Prostate gland (tissue), 2 donors: ENCODE measurements at regions not wholly inside any gene's neighbourhood (a gene's known extent, or its start where the extent isn't known, plus 50 kb on each side); places are given as distances from the start of the nearest gene placed in this dataset.
"Not testable (repeated sequence)": the region's sequence is repeated elsewhere in the genome, so short reads cannot be mapped to it uniquely, and the experiment has no call there.

Source experiments
- POLR2A ChIP-seq: fragments of 450-650 bp; IDR thresholded peaks from one replicate; pipeline ENCODE4 v1.6.1; 2016; ENCODE audit warnings: antibody characterized with exemption, mild to moderate bottlenecking
- TF ChIP-seq, protein P1 (sequence below), 4 experiments: fragments of 200-600 bp in 2 of 4; fragments of 450-650 bp in 2 of 4; sonication (generic) in 2 of 4; IDR thresholded peaks; 1 replicate in 3 of 4; 2 replicates in 1 of 4; pipeline ENCODE4 v1.5.1; 2016 to 2019; ENCODE audit warnings: antibody characterized with exemption in 4 of 4, mild to moderate bottlenecking in 2 of 4, moderate library complexity in 2 of 4

DNA sequence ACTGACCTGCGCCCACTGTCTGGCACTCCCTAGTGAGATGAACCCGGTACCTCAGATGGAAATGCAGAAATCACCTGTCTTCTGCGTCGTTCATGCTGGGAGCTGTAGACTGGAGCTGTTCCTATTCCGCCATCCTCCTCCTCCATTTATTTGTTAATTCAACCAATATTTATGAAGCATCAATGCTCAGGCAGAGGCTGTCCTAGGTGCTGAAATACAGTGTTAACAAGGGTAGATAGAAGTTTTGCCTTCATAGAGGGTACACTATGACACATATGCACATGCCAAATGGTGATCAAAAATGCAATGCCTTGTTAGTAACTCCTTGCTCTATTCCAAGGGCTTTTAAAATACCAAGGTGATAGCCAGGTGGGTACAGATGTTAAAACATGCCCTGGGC lies 166.0 kb upstream of the CCL2 start:
- TF ChIP-seq, protein P1, sequence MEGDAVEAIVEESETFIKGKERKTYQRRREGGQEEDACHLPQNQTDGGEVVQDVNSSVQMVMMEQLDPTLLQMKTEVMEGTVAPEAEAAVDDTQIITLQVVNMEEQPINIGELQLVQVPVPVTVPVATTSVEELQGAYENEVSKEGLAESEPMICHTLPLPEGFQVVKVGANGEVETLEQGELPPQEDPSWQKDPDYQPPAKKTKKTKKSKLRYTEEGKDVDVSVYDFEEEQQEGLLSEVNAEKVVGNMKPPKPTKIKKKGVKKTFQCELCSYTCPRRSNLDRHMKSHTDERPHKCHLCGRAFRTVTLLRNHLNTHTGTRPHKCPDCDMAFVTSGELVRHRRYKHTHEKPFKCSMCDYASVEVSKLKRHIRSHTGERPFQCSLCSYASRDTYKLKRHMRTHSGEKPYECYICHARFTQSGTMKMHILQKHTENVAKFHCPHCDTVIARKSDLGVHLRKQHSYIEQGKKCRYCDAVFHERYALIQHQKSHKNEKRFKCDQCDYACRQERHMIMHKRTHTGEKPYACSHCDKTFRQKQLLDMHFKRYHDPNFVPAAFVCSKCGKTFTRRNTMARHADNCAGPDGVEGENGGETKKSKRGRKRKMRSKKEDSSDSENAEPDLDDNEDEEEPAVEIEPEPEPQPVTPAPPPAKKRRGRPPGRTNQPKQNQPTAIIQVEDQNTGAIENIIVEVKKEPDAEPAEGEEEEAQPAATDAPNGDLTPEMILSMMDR (IDR thresholded peaks at IDR 0.05) = not testable (repeated sequence)
- not testable (repeated sequence) for TF ChIP-seq POLR2A
